ENCODE measurements at regions not wholly inside any gene's neighbourhood (a gene's known extent, or its start where the extent isn't known, plus 50 kb on each side); places are given as distances from the start of the nearest gene placed in this dataset.
"Not testable (repeated sequence)": the region's sequence is repeated elsewhere in the genome, so short reads cannot be mapped to it uniquely, and the experiment has no call there.

GRCh38 chr13:99087954-99088491, 110.2 kb upstream of the DOCK9 start:
- peak; percentile 19 for ATAC-seq
- 3% methylated on average over 16 of the region's 16 CpGs for WGBS, 2 donors
- TF ChIP-seq CTCF (IDR thresholded peaks at IDR 0.05) (no peak), POLR2A (IDR thresholded peaks at IDR 0.05) (no peak)
- Histone ChIP-seq H3K9me3 (no peaks in the 10 kb centered on the region), H3K27ac (peak overlapping the region; percentile 89 to 97 (median 93)), H3K4me3 (peak overlapping the region; percentile 25 to 68), H3K27me3 (no peaks in the 10 kb centered on the region), H3K36me3 (replicated peaks in 1 of 2; ENCODE audit: insufficient read depth in 1 of 2, low read depth in 2 of 2) (no peaks in the 10 kb centered on the region), H3K4me1 (peaks cover 28% of the 10 kb centered on the region)
- intact Hi-C loops (cut with DNase I), result no loop called here
- peak; percentile 11 to 22 (median 18) for DNase-seq

GRCh38 chr13:99093997-99094396, 106.7 kb upstream of the UBAC2 start:
- H3K4me3 ChIP-seq, result no peak overlapping the region
- intact Hi-C loops (cut with DNase I), result no loop called here
- no peaks in the 10 kb centered on the region for H3K4me1 ChIP-seq
- ATAC-seq, result no peak
- TF ChIP-seq CTCF (IDR thresholded peaks at IDR 0.05) (no peak), POLR2A (IDR thresholded peaks at IDR 0.05) (no peak)
- DNase-seq, result no peak
- WGBS, 2 donors, result 91 to 94% methylated on average over 3 of the region's 3 CpGs
- no peaks in the 10 kb centered on the region for H3K9me3 ChIP-seq
- H3K36me3 ChIP-seq (replicated peaks in 1 of 2; ENCODE audit: insufficient read depth in 1 of 2, low read depth in 2 of 2), result no peaks in the 10 kb centered on the region
- no peaks in the 10 kb centered on the region for H3K27me3 ChIP-seq
- H3K27ac ChIP-seq, result no peak overlapping the region

- H3K36me3 ChIP-seq (replicated peaks in 1 of 2; ENCODE audit: insufficient read depth in 1 of 2, low read depth in 2 of 2); H3K4me3 ChIP-seq; DNase-seq; H3K9me3 ChIP-seq; ATAC-seq; H3K27ac ChIP-seq; intact Hi-C loops (cut with DNase I); H3K27me3 ChIP-seq; H3K4me1 ChIP-seq: not testable (repeated sequence)
- WGBS, 2 donors, result 45 to 59% methylated on average over 5 of the region's 5 CpGs
These were observed 98.8 kb upstream of the UBAC2 start for GRCh38 chr13:99101831-99102230.

- no peak for TF ChIP-seq CTCF (IDR thresholded peaks at IDR 0.05)
- no peak for TF ChIP-seq POLR2A (IDR thresholded peaks at IDR 0.05)
- intact Hi-C loops (cut with DNase I), result no loop called here
- Histone ChIP-seq H3K36me3 (replicated peaks in 1 of 2; ENCODE audit: insufficient read depth in 1 of 2, low read depth in 2 of 2) (no peaks in the 10 kb centered on the region), H3K9me3 (no peaks in the 10 kb centered on the region), H3K4me3 (no peak overlapping the region), H3K4me1 (no peaks in the 10 kb centered on the region), H3K27ac (no peak overlapping the region), H3K27me3 (no peaks in the 10 kb centered on the region)
- ATAC-seq (no peak), DNase-seq (no peak)
- WGBS, 2 donors, result 47% methylated on average over 7 of the region's 7 CpGs
These were observed 97.1 kb upstream of the UBAC2 start for GRCh38 chr13:99103536-99103935.

GRCh38 chr13:99104396-99104795, 96.3 kb upstream of the UBAC2 start:
- no peaks in the 10 kb centered on the region for H3K36me3 ChIP-seq (replicated peaks in 1 of 2; ENCODE audit: insufficient read depth in 1 of 2, low read depth in 2 of 2)

More at GRCh38 chr13:99104396-99104795, 96.3 kb upstream of the UBAC2 start:
- 69 to 72% methylated on average over 9 of the region's 9 CpGs for WGBS, 2 donors
- TF ChIP-seq POLR2A (IDR thresholded peaks at IDR 0.05) (no peak), CTCF (IDR thresholded peaks at IDR 0.05) (no peak)
- Histone ChIP-seq H3K4me1 (no peaks in the 10 kb centered on the region), H3K27me3 (no peaks in the 10 kb centered on the region), H3K27ac (no peak overlapping the region), H3K9me3 (no peaks in the 10 kb centered on the region), H3K4me3 (no peak overlapping the region)
- intact Hi-C loops (cut with DNase I), result no loop called here
- no peak for DNase-seq
- ATAC-seq, result no peak

Data from body of pancreas (tissue), 4 donors.